ENCODE measurements at regions not wholly inside any gene's neighbourhood (a gene's known extent, or its start where the extent isn't known, plus 50 kb on each side); places are given as distances from the start of the nearest gene placed in this dataset.

GRCh38 chr18:39225373-39225772 is 1659.8 kb upstream of the CELF4 start:
- no peak for TF ChIP-seq CTCF (conservative IDR thresholded peaks at IDR 0.05; ENCODE audit: low read depth in 2 of 2)
- TF ChIP-seq EZH2 (IDR thresholded peaks at IDR 0.05; ENCODE audit: low read depth, unreplicated experiment) = no peak
- no peak for TF ChIP-seq NANOG (IDR thresholded peaks at IDR 0.05; ENCODE audit: borderline replicate concordance)
- no peak for TF ChIP-seq POLR2AphosphoS5 (IDR thresholded peaks at IDR 0.05; ENCODE audit: low read depth)
- no peak for TF ChIP-seq EZH2phosphoT487 (IDR thresholded peaks at IDR 0.05; ENCODE audit: unreplicated experiment)
- TF ChIP-seq CREB1 (CRISPR knock-in tag; IDR thresholded peaks at IDR 0.05; ENCODE audit: low read depth) = no peak
- TF ChIP-seq ZNF114 (CRISPR knock-in tag; IDR thresholded peaks at IDR 0.05) = no peak
- no peak for TF ChIP-seq REST (IDR thresholded peaks at IDR 0.05; ENCODE audit: unreplicated experiment)

Data from GM23338 (cell line).